ENCODE measurements at regions not wholly inside any gene's neighbourhood (a gene's known extent, or its start where the extent isn't known, plus 50 kb on each side); places are given as distances from the start of the nearest gene placed in this dataset.
"Not testable (repeated sequence)": the region's sequence is repeated elsewhere in the genome, so short reads cannot be mapped to it uniquely, and the experiment has no call there.

GRCh38 chr4:44996276-44996845 lies 270.0 kb upstream of the GNPDA2 start:
- H3K4me3 ChIP-seq (ENCODE audit: low read length) = no peak overlapping the region
- no peaks in the 10 kb centered on the region for H3K27me3 ChIP-seq (ENCODE audit: control insufficient read depth, insufficient read depth, low read length)
- H3K9ac ChIP-seq (ENCODE audit: low read length) = no peak overlapping the region
- H3K36me3 ChIP-seq (ENCODE audit: control insufficient read depth, insufficient read depth, low read length) = no peaks in the 10 kb centered on the region
- H3K27ac ChIP-seq (ENCODE audit: low read depth, low read length) = no peak overlapping the region
- no peaks in the 10 kb centered on the region for H3K4me1 ChIP-seq (ENCODE audit: control insufficient read depth, insufficient read depth, low read length)

- H3K4me3 ChIP-seq (ENCODE audit: low read length) = no peak overlapping the region
- H3K36me3 ChIP-seq (ENCODE audit: control insufficient read depth, insufficient read depth, low read length) = no peaks in the 10 kb centered on the region
- no peaks in the 10 kb centered on the region for H3K4me1 ChIP-seq (ENCODE audit: control insufficient read depth, insufficient read depth, low read length)
- no peaks in the 10 kb centered on the region for H3K27me3 ChIP-seq (ENCODE audit: control insufficient read depth, insufficient read depth, low read length)
- H3K9ac ChIP-seq (ENCODE audit: low read length) = no peak overlapping the region
- no peak overlapping the region for H3K27ac ChIP-seq (ENCODE audit: low read depth, low read length)
Observed at GRCh38 chr4:44988011-44988410, 261.7 kb upstream of the GNPDA2 start.

GRCh38 chr4:44985938-44986337 lies 259.6 kb upstream of the GNPDA2 start:
- H3K4me3 ChIP-seq (ENCODE audit: low read length) = no peak overlapping the region
- no peaks in the 10 kb centered on the region for H3K4me1 ChIP-seq (ENCODE audit: control insufficient read depth, insufficient read depth, low read length)
- H3K27me3 ChIP-seq (ENCODE audit: control insufficient read depth, insufficient read depth, low read length) = no peaks in the 10 kb centered on the region
- H3K27ac ChIP-seq (ENCODE audit: low read depth, low read length) = no peak overlapping the region
- no peak overlapping the region for H3K9ac ChIP-seq (ENCODE audit: low read length)
- no peaks in the 10 kb centered on the region for H3K36me3 ChIP-seq (ENCODE audit: control insufficient read depth, insufficient read depth, low read length)

- Histone ChIP-seq H3K36me3 (ENCODE audit: control insufficient read depth, insufficient read depth, low read length) (no peaks in the 10 kb centered on the region), H3K9ac (ENCODE audit: low read length) (no peak overlapping the region), H3K4me1 (ENCODE audit: control insufficient read depth, insufficient read depth, low read length) (no peaks in the 10 kb centered on the region), H3K27ac (ENCODE audit: low read depth, low read length) (no peak overlapping the region), H3K27me3 (ENCODE audit: control insufficient read depth, insufficient read depth, low read length) (no peaks in the 10 kb centered on the region), H3K4me3 (ENCODE audit: low read length) (no peak overlapping the region)
Observed at GRCh38 chr4:44985152-44985551, 258.8 kb upstream of the GNPDA2 start.

GRCh38 chr4:44984083-44984482 lies 257.7 kb upstream of the GNPDA2 start:
- Histone ChIP-seq H3K4me3 (ENCODE audit: low read length) (no peak overlapping the region), H3K36me3 (ENCODE audit: control insufficient read depth, insufficient read depth, low read length) (no peaks in the 10 kb centered on the region), H3K27ac (ENCODE audit: low read depth, low read length) (no peak overlapping the region), H3K4me1 (ENCODE audit: control insufficient read depth, insufficient read depth, low read length) (no peaks in the 10 kb centered on the region), H3K27me3 (ENCODE audit: control insufficient read depth, insufficient read depth, low read length) (no peaks in the 10 kb centered on the region), H3K9ac (ENCODE audit: low read length) (no peak overlapping the region)

GRCh38 chr4:44983083-44983482 lies 256.7 kb upstream of the GNPDA2 start:
- no peak overlapping the region for H3K4me3 ChIP-seq (ENCODE audit: low read length)
- H3K27ac ChIP-seq (ENCODE audit: low read depth, low read length) = no peak overlapping the region
- H3K36me3 ChIP-seq (ENCODE audit: control insufficient read depth, insufficient read depth, low read length) = no peaks in the 10 kb centered on the region
- no peaks in the 10 kb centered on the region for H3K4me1 ChIP-seq (ENCODE audit: control insufficient read depth, insufficient read depth, low read length)
- H3K9ac ChIP-seq (ENCODE audit: low read length) = no peak overlapping the region
- no peaks in the 10 kb centered on the region for H3K27me3 ChIP-seq (ENCODE audit: control insufficient read depth, insufficient read depth, low read length)

GRCh38 chr4:44978020-44978419 lies 251.7 kb upstream of the GNPDA2 start:
- H3K4me1 ChIP-seq (ENCODE audit: control insufficient read depth, insufficient read depth, low read length) = no peaks in the 10 kb centered on the region
- H3K27me3 ChIP-seq (ENCODE audit: control insufficient read depth, insufficient read depth, low read length) = no peaks in the 10 kb centered on the region
- H3K27ac ChIP-seq (ENCODE audit: low read depth, low read length) = no peak overlapping the region
- no peak overlapping the region for H3K9ac ChIP-seq (ENCODE audit: low read length)
- no peaks in the 10 kb centered on the region for H3K36me3 ChIP-seq (ENCODE audit: control insufficient read depth, insufficient read depth, low read length)
- no peak overlapping the region for H3K4me3 ChIP-seq (ENCODE audit: low read length)

GRCh38 chr4:44965435-44966095 lies 239.2 kb upstream of the GNPDA2 start:
- Histone ChIP-seq H3K9ac (ENCODE audit: low read length) (no peak overlapping the region), H3K4me3 (ENCODE audit: low read length) (no peak overlapping the region), H3K4me1 (ENCODE audit: control insufficient read depth, insufficient read depth, low read length) (no peaks in the 10 kb centered on the region), H3K36me3 (ENCODE audit: control insufficient read depth, insufficient read depth, low read length) (no peaks in the 10 kb centered on the region), H3K27ac (ENCODE audit: low read depth, low read length) (no peak overlapping the region), H3K27me3 (ENCODE audit: control insufficient read depth, insufficient read depth, low read length) (no peaks in the 10 kb centered on the region)

- H3K36me3 ChIP-seq (ENCODE audit: control insufficient read depth, insufficient read depth, low read length); H3K4me1 ChIP-seq (ENCODE audit: control insufficient read depth, insufficient read depth, low read length); H3K27ac ChIP-seq (ENCODE audit: low read depth, low read length); H3K27me3 ChIP-seq (ENCODE audit: control insufficient read depth, insufficient read depth, low read length); H3K4me3 ChIP-seq (ENCODE audit: low read length); H3K9ac ChIP-seq (ENCODE audit: low read length): not testable (repeated sequence)
Observed at GRCh38 chr4:44964086-44964485, 237.7 kb upstream of the GNPDA2 start.

GRCh38 chr4:44961001-44961755 lies 234.8 kb upstream of the GNPDA2 start:
- H3K27me3 ChIP-seq (ENCODE audit: control insufficient read depth, insufficient read depth, low read length) = no peaks in the 10 kb centered on the region
- no peaks in the 10 kb centered on the region for H3K4me1 ChIP-seq (ENCODE audit: control insufficient read depth, insufficient read depth, low read length)
- no peaks in the 10 kb centered on the region for H3K36me3 ChIP-seq (ENCODE audit: control insufficient read depth, insufficient read depth, low read length)
- no peak overlapping the region for H3K27ac ChIP-seq (ENCODE audit: low read depth, low read length)
- no peak overlapping the region for H3K9ac ChIP-seq (ENCODE audit: low read length)
- H3K4me3 ChIP-seq (ENCODE audit: low read length) = no peak overlapping the region

- H3K4me3 ChIP-seq (ENCODE audit: low read length) = no peak overlapping the region
Observed at GRCh38 chr4:44931720-44932119, 205.4 kb upstream of the GNPDA2 start.

GRCh38 chr4:44928785-44929184 lies 202.4 kb upstream of the GNPDA2 start:
- H3K4me3 ChIP-seq (ENCODE audit: low read length) = no peak overlapping the region
- H3K4me1 ChIP-seq (ENCODE audit: control insufficient read depth, insufficient read depth, low read length) = no peaks in the 10 kb centered on the region
- H3K27me3 ChIP-seq (ENCODE audit: control insufficient read depth, insufficient read depth, low read length) = no peaks in the 10 kb centered on the region
- no peak overlapping the region for H3K27ac ChIP-seq (ENCODE audit: low read depth, low read length)
- H3K9ac ChIP-seq (ENCODE audit: low read length) = no peak overlapping the region
- H3K36me3 ChIP-seq (ENCODE audit: control insufficient read depth, insufficient read depth, low read length) = no peaks in the 10 kb centered on the region

More at GRCh38 chr4:44931720-44932119, 205.4 kb upstream of the GNPDA2 start:
- no peaks in the 10 kb centered on the region for H3K27me3 ChIP-seq (ENCODE audit: control insufficient read depth, insufficient read depth, low read length)
- no peak overlapping the region for H3K9ac ChIP-seq (ENCODE audit: low read length)
- H3K4me1 ChIP-seq (ENCODE audit: control insufficient read depth, insufficient read depth, low read length) = no peaks in the 10 kb centered on the region
- H3K36me3 ChIP-seq (ENCODE audit: control insufficient read depth, insufficient read depth, low read length) = no peaks in the 10 kb centered on the region
- no peak overlapping the region for H3K27ac ChIP-seq (ENCODE audit: low read depth, low read length)
